ENCODE measurements at regions not wholly inside any gene's neighbourhood (a gene's known extent, or its start where the extent isn't known, plus 50 kb on each side); places are given as distances from the start of the nearest gene placed in this dataset.

DNA sequence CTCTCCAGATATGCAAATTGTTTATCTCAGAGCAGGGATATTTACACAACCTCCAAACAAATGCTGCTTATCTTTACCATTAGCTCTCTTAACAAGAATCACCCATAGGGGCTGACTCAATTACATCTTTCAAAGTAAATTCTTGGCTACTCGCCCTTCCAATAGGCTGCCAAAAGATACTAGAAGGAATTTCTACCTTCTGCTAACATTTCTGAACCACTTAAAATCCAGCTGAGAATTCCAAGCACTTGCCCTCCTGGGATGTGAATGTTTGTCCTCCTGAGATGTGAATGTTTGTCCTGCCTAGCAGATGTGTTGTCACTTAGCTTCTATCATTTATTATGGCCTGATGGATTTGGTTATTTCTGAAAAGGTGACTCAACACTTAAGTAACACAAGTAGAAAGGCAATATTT lies 388.0 kb downstream of the GJA1 start:
- no peak overlapping the region for H2AFZ ChIP-seq (ENCODE audit: low read depth)
- no peaks in the 10 kb centered on the region for H3K27me3 ChIP-seq (ENCODE audit: insufficient read depth, low read depth)
- H3K36me3 ChIP-seq (ENCODE audit: insufficient read depth): no peaks in the 10 kb centered on the region
- H3K4me3 ChIP-seq (IDR thresholded peaks at IDR 0.05; ENCODE audit: insufficient read depth, low read depth, low read length): no peak overlapping the region
- no peak overlapping the region for H3K27ac ChIP-seq
- TF ChIP-seq, protein P1, sequence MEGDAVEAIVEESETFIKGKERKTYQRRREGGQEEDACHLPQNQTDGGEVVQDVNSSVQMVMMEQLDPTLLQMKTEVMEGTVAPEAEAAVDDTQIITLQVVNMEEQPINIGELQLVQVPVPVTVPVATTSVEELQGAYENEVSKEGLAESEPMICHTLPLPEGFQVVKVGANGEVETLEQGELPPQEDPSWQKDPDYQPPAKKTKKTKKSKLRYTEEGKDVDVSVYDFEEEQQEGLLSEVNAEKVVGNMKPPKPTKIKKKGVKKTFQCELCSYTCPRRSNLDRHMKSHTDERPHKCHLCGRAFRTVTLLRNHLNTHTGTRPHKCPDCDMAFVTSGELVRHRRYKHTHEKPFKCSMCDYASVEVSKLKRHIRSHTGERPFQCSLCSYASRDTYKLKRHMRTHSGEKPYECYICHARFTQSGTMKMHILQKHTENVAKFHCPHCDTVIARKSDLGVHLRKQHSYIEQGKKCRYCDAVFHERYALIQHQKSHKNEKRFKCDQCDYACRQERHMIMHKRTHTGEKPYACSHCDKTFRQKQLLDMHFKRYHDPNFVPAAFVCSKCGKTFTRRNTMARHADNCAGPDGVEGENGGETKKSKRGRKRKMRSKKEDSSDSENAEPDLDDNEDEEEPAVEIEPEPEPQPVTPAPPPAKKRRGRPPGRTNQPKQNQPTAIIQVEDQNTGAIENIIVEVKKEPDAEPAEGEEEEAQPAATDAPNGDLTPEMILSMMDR (conservative IDR thresholded peaks at IDR 0.05; ENCODE audit: low read depth, low read length): no peak
- no peaks in the 10 kb centered on the region for H3K79me2 ChIP-seq (ENCODE audit: insufficient read depth, low read depth)
- H3K9ac ChIP-seq: no peak overlapping the region
- no peak overlapping the region for H3K4me2 ChIP-seq
- H3K4me1 ChIP-seq (ENCODE audit: low read depth, poor library complexity, severe bottlenecking): no peaks in the 10 kb centered on the region
- no peaks in the 10 kb centered on the region for H4K20me1 ChIP-seq (ENCODE audit: insufficient read depth)

DNA sequence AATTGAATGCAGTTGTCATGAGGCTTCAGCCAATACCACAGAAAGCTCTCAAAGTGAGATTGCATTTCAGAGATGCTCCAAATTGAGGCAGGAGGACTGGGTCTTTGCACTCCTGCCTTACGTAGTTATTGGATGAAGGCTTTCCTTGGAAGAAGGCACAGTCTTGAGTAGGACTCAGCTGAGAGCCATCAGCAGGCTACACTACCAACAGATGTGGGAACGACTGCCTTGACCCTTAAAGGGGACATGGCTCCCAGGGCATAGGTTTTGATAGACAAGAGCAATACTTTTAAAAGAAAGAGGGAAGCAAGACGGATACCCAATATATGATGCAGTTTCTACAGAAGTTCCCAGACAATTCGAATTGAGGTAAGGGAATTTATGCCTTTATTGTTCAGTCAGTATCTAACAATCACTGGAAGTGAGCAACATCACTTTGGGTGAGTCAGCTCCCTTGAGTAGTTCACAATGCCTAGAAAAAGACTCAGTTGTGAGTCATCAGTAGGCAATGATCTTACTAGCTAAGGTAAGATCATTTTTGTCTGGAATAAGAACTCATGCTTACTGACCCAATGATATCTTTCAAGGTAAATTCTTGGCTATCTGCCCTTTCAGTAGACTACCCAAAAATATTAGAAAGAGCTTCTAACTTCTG lies 390.8 kb downstream of the GJA1 start:
- Histone ChIP-seq H3K27me3 (ENCODE audit: insufficient read depth, low read depth) (no peaks in the 10 kb centered on the region), H3K79me2 (ENCODE audit: insufficient read depth, low read depth) (no peaks in the 10 kb centered on the region), H3K4me3 (IDR thresholded peaks at IDR 0.05; ENCODE audit: insufficient read depth, low read depth, low read length) (no peak overlapping the region), H3K4me1 (ENCODE audit: low read depth, poor library complexity, severe bottlenecking) (peaks cover 17% of the 10 kb centered on the region), H3K4me2 (no peak overlapping the region), H2AFZ (ENCODE audit: low read depth) (no peak overlapping the region), H4K20me1 (ENCODE audit: insufficient read depth) (no peaks in the 10 kb centered on the region), H3K9ac (no peak overlapping the region), H3K27ac (no peak overlapping the region), H3K36me3 (ENCODE audit: insufficient read depth) (no peaks in the 10 kb centered on the region)
- TF ChIP-seq, protein P1 (conservative IDR thresholded peaks at IDR 0.05; ENCODE audit: low read depth, low read length): no peak

DNA sequence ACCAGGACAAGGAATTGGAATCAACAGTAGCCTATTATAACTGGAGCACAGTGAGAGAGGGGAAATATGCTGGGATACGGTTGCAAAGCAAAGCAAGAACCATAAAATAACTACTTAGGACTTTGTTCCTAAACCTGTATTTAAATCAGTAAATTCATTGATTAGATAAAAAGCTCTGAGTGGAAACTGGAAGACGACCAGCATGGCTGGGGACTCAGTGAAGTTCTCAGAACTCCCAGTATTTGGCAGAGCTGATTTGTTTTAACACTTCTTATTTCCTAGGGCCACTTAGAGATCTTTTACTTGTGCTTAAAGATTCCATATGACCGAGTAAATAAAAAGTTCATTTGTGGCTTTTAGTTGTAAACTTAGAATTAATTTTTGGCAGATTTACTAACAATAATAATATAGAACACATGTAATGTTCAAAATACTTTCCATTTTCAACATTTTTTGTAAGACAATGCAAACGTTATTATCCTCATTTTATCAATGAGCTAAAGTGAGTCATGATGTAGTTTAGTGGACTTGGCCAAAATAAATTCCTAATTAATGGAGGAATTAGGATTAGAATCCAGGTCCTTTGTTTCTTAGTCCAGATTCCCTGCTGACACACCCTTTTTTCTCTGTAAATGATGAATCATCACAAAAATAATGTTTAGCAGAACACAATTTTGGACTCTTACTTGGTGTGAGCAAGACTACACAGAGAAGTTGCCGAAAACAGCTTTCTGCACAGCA lies 392.9 kb downstream of the GJA1 start:
- Histone ChIP-seq H3K4me3 (IDR thresholded peaks at IDR 0.05; ENCODE audit: insufficient read depth, low read depth, low read length) (no peak overlapping the region), H3K36me3 (ENCODE audit: insufficient read depth) (no peaks in the 10 kb centered on the region), H3K27me3 (ENCODE audit: insufficient read depth, low read depth) (no peaks in the 10 kb centered on the region), H3K4me1 (ENCODE audit: low read depth, poor library complexity, severe bottlenecking) (peaks cover 17% of the 10 kb centered on the region), H3K27ac (no peak overlapping the region), H3K9ac (no peak overlapping the region), H3K4me2 (no peak overlapping the region), H3K79me2 (ENCODE audit: insufficient read depth, low read depth) (no peaks in the 10 kb centered on the region), H2AFZ (ENCODE audit: low read depth) (no peak overlapping the region), H4K20me1 (ENCODE audit: insufficient read depth) (no peaks in the 10 kb centered on the region)
- TF ChIP-seq, protein P1 (conservative IDR thresholded peaks at IDR 0.05; ENCODE audit: low read depth, low read length): no peak

DNA sequence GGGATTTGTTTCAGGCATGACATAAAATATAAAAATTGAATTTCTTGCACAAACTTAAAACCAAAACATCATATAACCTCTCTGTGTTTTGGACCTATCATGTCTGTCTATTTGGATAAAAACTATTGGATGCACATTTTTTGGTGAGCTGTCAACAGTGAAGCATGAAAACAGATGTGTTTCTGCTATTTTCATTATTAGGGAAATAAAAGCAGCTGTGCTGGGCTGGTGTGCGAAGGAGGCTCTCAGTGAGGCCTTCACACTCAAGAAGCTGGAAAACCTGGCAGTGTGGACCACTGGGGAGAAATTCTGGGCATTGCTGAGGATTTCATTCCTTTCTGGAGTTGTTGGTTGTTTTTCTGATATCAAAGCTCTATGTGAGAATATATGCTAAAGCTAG lies 395.3 kb downstream of the GJA1 start:
- H3K4me3 ChIP-seq (IDR thresholded peaks at IDR 0.05; ENCODE audit: insufficient read depth, low read depth, low read length): no peak overlapping the region
- TF ChIP-seq, protein P1 (conservative IDR thresholded peaks at IDR 0.05; ENCODE audit: low read depth, low read length): no peak
- peaks cover 17% of the 10 kb centered on the region for H3K4me1 ChIP-seq (ENCODE audit: low read depth, poor library complexity, severe bottlenecking)
- no peak overlapping the region for H3K27ac ChIP-seq
- no peaks in the 10 kb centered on the region for H4K20me1 ChIP-seq (ENCODE audit: insufficient read depth)
- no peaks in the 10 kb centered on the region for H3K79me2 ChIP-seq (ENCODE audit: insufficient read depth, low read depth)
- no peaks in the 10 kb centered on the region for H3K36me3 ChIP-seq (ENCODE audit: insufficient read depth)
- H3K4me2 ChIP-seq: no peak overlapping the region
- H2AFZ ChIP-seq (ENCODE audit: low read depth): no peak overlapping the region
- no peak overlapping the region for H3K9ac ChIP-seq
- H3K27me3 ChIP-seq (ENCODE audit: insufficient read depth, low read depth): no peaks in the 10 kb centered on the region
